Transverse colon (tissue), 4 donors: ENCODE measurements at regions not wholly inside any gene's neighbourhood (a gene's known extent, or its start where the extent isn't known, plus 50 kb on each side); places are given as distances from the start of the nearest gene placed in this dataset.

Source experiments
- POLR2A ChIP-seq: fragments of 450-650 bp; IDR thresholded peaks from one replicate; pipeline ENCODE4 v1.6.1; 2016; ENCODE audit warnings: antibody characterized with exemption, mild to moderate bottlenecking, moderate library complexity
- POLR2AphosphoS5 ChIP-seq, 3 donors: sonication (generic); formaldehyde crosslinking; IDR thresholded peaks; one replicate each; pipeline ENCODE4 v1.6.1; 2016; ENCODE audit warnings: antibody characterized with exemption in 3 of 3
- TF ChIP-seq, protein P1 (sequence below), 5 experiments: fragments of 200-600 bp in 3 of 5; fragments of 450-650 bp in 2 of 5; sonication (generic) in 3 of 5; IDR thresholded peaks; 1 replicate in 2 of 5; 2 replicates in 3 of 5; pipeline ENCODE4 v1.5.1; 2016 to 2017; ENCODE audit warnings: antibody characterized with exemption in 5 of 5, inconsistent platforms in 3 of 5, mild to moderate bottlenecking in 2 of 5, moderate library complexity in 1 of 5

DNA sequence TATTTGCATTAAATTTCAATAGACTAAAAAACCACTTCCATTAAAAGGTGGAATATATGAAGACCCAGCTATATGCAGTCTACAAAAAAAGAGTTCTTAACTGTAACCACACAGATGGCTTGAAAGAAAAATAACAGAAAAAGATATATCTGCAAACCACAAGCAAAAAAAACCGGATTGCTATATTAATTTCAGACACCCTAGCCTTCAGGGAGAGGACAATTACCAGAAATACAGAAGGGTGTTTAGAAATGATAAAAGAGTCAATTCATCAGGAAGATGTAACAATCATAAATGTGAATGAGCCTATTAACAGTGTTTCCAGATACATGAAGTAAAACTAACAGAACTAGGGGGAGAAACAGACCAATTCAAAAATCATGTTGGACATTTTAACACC is 56.9 kb upstream of the SMIM23 start:
- TF ChIP-seq, protein P1, sequence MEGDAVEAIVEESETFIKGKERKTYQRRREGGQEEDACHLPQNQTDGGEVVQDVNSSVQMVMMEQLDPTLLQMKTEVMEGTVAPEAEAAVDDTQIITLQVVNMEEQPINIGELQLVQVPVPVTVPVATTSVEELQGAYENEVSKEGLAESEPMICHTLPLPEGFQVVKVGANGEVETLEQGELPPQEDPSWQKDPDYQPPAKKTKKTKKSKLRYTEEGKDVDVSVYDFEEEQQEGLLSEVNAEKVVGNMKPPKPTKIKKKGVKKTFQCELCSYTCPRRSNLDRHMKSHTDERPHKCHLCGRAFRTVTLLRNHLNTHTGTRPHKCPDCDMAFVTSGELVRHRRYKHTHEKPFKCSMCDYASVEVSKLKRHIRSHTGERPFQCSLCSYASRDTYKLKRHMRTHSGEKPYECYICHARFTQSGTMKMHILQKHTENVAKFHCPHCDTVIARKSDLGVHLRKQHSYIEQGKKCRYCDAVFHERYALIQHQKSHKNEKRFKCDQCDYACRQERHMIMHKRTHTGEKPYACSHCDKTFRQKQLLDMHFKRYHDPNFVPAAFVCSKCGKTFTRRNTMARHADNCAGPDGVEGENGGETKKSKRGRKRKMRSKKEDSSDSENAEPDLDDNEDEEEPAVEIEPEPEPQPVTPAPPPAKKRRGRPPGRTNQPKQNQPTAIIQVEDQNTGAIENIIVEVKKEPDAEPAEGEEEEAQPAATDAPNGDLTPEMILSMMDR (IDR thresholded peaks at IDR 0.05): no peak
- TF ChIP-seq POLR2A (no peak), POLR2AphosphoS5 (IDR thresholded peaks at IDR 0.05) (no peak)
